ENCODE measurements at regions not wholly inside any gene's neighbourhood (a gene's known extent, or its start where the extent isn't known, plus 50 kb on each side); places are given as distances from the start of the nearest gene placed in this dataset.
A peak's percentile ranks its signal among the peaks of the same experiment; 100 is the strongest.

GRCh38 chr13:105346141-105346775, 1189.2 kb downstream of the EFNB2 start:
- DNase-seq (no peak), ATAC-seq (no peak)
- H3K4me3 Mint-ChIP-seq = no peak overlapping the region
- peaks cover 6% of the 10 kb centered on the region for H3K4me1 Mint-ChIP-seq
- no peaks in the 10 kb centered on the region for H3K9me3 Mint-ChIP-seq
- no peak overlapping the region for H3K27ac Mint-ChIP-seq
- H3K27me3 Mint-ChIP-seq = no peaks in the 10 kb centered on the region

GRCh38 chr13:105345730-105346129, 1189.7 kb downstream of the EFNB2 start:
- DNase-seq (no peak), ATAC-seq (no peak)
- no peak overlapping the region for H3K4me3 Mint-ChIP-seq
- no peaks in the 10 kb centered on the region for H3K27me3 Mint-ChIP-seq
- no peak overlapping the region for H3K27ac Mint-ChIP-seq
- H3K9me3 Mint-ChIP-seq = no peaks in the 10 kb centered on the region
- peaks cover 6% of the 10 kb centered on the region for H3K4me1 Mint-ChIP-seq

GRCh38 chr13:105345131-105345530, 1190.3 kb downstream of the EFNB2 start:
- ATAC-seq = no peak
- H3K27ac Mint-ChIP-seq = no peak overlapping the region
- peaks cover 6% of the 10 kb centered on the region for H3K4me1 Mint-ChIP-seq
- H3K27me3 Mint-ChIP-seq = no peaks in the 10 kb centered on the region
- DNase-seq = no peak
- no peak overlapping the region for H3K4me3 Mint-ChIP-seq
- no peaks in the 10 kb centered on the region for H3K9me3 Mint-ChIP-seq

- H3K9me3 Mint-ChIP-seq = no peaks in the 10 kb centered on the region
- ATAC-seq = no peak
- DNase-seq = no peak
- peaks cover 13% of the 10 kb centered on the region for H3K4me1 Mint-ChIP-seq
- no peaks in the 10 kb centered on the region for H3K27me3 Mint-ChIP-seq
- no peak overlapping the region for H3K4me3 Mint-ChIP-seq
- H3K27ac Mint-ChIP-seq = no peak overlapping the region
These were observed 1192.2 kb downstream of the EFNB2 start for GRCh38 chr13:105343134-105343806.

GRCh38 chr13:105342281-105342820, 1193.1 kb downstream of the EFNB2 start:
- H3K27ac Mint-ChIP-seq = no peak overlapping the region
- no peaks in the 10 kb centered on the region for H3K9me3 Mint-ChIP-seq
- H3K4me3 Mint-ChIP-seq = no peak overlapping the region
- H3K4me1 Mint-ChIP-seq = peaks cover 16% of the 10 kb centered on the region
- DNase-seq = no peak
- H3K27me3 Mint-ChIP-seq = no peaks in the 10 kb centered on the region
- no peak for ATAC-seq

- no peaks in the 10 kb centered on the region for H3K27me3 Mint-ChIP-seq
- no peak for DNase-seq
- H3K27ac Mint-ChIP-seq = no peak overlapping the region
- H3K9me3 Mint-ChIP-seq = no peaks in the 10 kb centered on the region
- no peak overlapping the region for H3K4me3 Mint-ChIP-seq
- ATAC-seq = no peak
- peaks cover 16% of the 10 kb centered on the region for H3K4me1 Mint-ChIP-seq
These were observed 1193.7 kb downstream of the EFNB2 start for GRCh38 chr13:105341758-105342157.

GRCh38 chr13:105341256-105341655, 1194.2 kb downstream of the EFNB2 start:
- Mint-ChIP-seq H3K27ac (no peak overlapping the region), H3K4me3 (no peak overlapping the region), H3K27me3 (no peaks in the 10 kb centered on the region), H3K9me3 (no peaks in the 10 kb centered on the region), H3K4me1 (peaks cover 16% of the 10 kb centered on the region)
- DNase-seq (no peak), ATAC-seq (no peak)

GRCh38 chr13:105340061-105340606, 1195.3 kb downstream of the EFNB2 start:
- ATAC-seq (no peak), DNase-seq (no peak)
- H3K27me3 Mint-ChIP-seq = no peaks in the 10 kb centered on the region
- H3K9me3 Mint-ChIP-seq = no peaks in the 10 kb centered on the region
- no peak overlapping the region for H3K27ac Mint-ChIP-seq
- H3K4me1 Mint-ChIP-seq = peaks cover 16% of the 10 kb centered on the region
- H3K4me3 Mint-ChIP-seq = no peak overlapping the region

GRCh38 chr13:105338773-105339172, 1196.7 kb downstream of the EFNB2 start:
- Mint-ChIP-seq H3K4me1 (peaks cover 16% of the 10 kb centered on the region), H3K4me3 (peak overlapping the region in 1 of 2 donors; percentile 46), H3K27me3 (no peaks in the 10 kb centered on the region), H3K27ac (no peak overlapping the region), H3K9me3 (no peaks in the 10 kb centered on the region)
- DNase-seq (no peak), ATAC-seq (no peak)

GRCh38 chr13:105338006-105338405, 1197.5 kb downstream of the EFNB2 start:
- ATAC-seq (no peak), DNase-seq (no peak)
- no peak overlapping the region for H3K27ac Mint-ChIP-seq
- H3K4me1 Mint-ChIP-seq = peaks cover 12% of the 10 kb centered on the region
- no peaks in the 10 kb centered on the region for H3K27me3 Mint-ChIP-seq
- no peak overlapping the region for H3K4me3 Mint-ChIP-seq
- H3K9me3 Mint-ChIP-seq = no peaks in the 10 kb centered on the region

GRCh38 chr13:105336706-105337576, 1198.5 kb downstream of the EFNB2 start:
- no peak overlapping the region for H3K4me3 Mint-ChIP-seq
- H3K4me1 Mint-ChIP-seq = peaks cover 10% of the 10 kb centered on the region
- ATAC-seq = no peak
- no peaks in the 10 kb centered on the region for H3K9me3 Mint-ChIP-seq
- no peaks in the 10 kb centered on the region for H3K27me3 Mint-ChIP-seq
- H3K27ac Mint-ChIP-seq = no peak overlapping the region
- no peak for DNase-seq

GRCh38 chr13:105334211-105334610, 1201.3 kb downstream of the EFNB2 start:
- Mint-ChIP-seq H3K27ac (peak overlapping the region in 1 of 2 donors; percentile 3), H3K4me1 (peaks cover 10% of the 10 kb centered on the region), H3K9me3 (peaks cover 0 to 11% of the 10 kb centered on the region in 2 donors), H3K4me3 (no peak overlapping the region), H3K27me3 (no peaks in the 10 kb centered on the region)
- ATAC-seq (no peak), DNase-seq (no peak)

- Mint-ChIP-seq H3K27ac (no peak overlapping the region), H3K27me3 (no peaks in the 10 kb centered on the region), H3K9me3 (peaks cover 0 to 16% of the 10 kb centered on the region in 2 donors), H3K4me3 (no peak overlapping the region), H3K4me1 (peaks cover 5% of the 10 kb centered on the region)
- DNase-seq (no peak), ATAC-seq (no peak)
These were observed 1202.0 kb downstream of the EFNB2 start for GRCh38 chr13:105333416-105333815.

- DNase-seq = no peak
- peaks cover 0 to 16% of the 10 kb centered on the region in 2 donors for H3K9me3 Mint-ChIP-seq
- no peak for ATAC-seq
- peaks cover 6% of the 10 kb centered on the region for H3K4me1 Mint-ChIP-seq
- H3K27ac Mint-ChIP-seq = no peak overlapping the region
- no peaks in the 10 kb centered on the region for H3K27me3 Mint-ChIP-seq
- H3K4me3 Mint-ChIP-seq = no peak overlapping the region
These were observed 1206.1 kb downstream of the EFNB2 start for GRCh38 chr13:105329359-105329758.

- H3K27me3 Mint-ChIP-seq = no peaks in the 10 kb centered on the region
- ATAC-seq = no peak
- H3K4me1 Mint-ChIP-seq = peaks cover 6% of the 10 kb centered on the region
- peaks cover 0 to 16% of the 10 kb centered on the region in 2 donors for H3K9me3 Mint-ChIP-seq
- no peak overlapping the region for H3K27ac Mint-ChIP-seq
- H3K4me3 Mint-ChIP-seq = no peak overlapping the region
- DNase-seq = no peak
These were observed 1207.2 kb downstream of the EFNB2 start for GRCh38 chr13:105328212-105328611.

Measured in stimulated activated naive CD8-positive, alpha-beta T cell treated with anti-CD3 and anti-CD28 coated beads, Interleukin-15, amount 100 ng/mL, for 72 hours (primary cell).